ENCODE measurements at regions not wholly inside any gene's neighbourhood (a gene's known extent, or its start where the extent isn't known, plus 50 kb on each side); places are given as distances from the start of the nearest gene placed in this dataset.

DNA sequence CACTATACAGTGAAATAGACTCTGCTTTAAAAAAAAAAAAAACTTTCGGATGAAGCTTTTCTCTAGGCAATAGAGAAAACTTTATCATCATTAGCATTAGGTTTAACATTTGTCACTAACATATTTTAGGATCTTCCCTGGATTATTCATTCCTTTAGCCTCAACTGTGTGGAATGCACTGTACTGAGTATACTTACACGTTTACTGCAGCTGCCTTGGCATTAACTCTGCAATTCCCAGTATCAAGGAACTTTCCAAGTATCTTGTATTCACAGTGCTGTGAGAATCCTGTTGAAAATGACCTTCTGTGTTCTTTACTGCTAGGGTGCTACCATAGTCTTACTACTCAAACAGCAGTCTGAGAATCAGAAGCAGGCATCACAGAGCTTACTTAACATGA lies 328.2 kb upstream of the COL3A1 start:
- Histone ChIP-seq H3K27ac (ENCODE audit: low read depth, low read length) (no peak overlapping the region), H3K27me3 (ENCODE audit: control insufficient read depth, insufficient read depth, low read length) (no peaks in the 10 kb centered on the region), H3K4me3 (ENCODE audit: low read length) (no peak overlapping the region), H3K4me1 (ENCODE audit: control insufficient read depth, insufficient read depth, low read length) (no peaks in the 10 kb centered on the region), H3K9ac (ENCODE audit: low read length) (no peak overlapping the region), H3K36me3 (ENCODE audit: control insufficient read depth, insufficient read depth, low read length) (no peaks in the 10 kb centered on the region)

DNA sequence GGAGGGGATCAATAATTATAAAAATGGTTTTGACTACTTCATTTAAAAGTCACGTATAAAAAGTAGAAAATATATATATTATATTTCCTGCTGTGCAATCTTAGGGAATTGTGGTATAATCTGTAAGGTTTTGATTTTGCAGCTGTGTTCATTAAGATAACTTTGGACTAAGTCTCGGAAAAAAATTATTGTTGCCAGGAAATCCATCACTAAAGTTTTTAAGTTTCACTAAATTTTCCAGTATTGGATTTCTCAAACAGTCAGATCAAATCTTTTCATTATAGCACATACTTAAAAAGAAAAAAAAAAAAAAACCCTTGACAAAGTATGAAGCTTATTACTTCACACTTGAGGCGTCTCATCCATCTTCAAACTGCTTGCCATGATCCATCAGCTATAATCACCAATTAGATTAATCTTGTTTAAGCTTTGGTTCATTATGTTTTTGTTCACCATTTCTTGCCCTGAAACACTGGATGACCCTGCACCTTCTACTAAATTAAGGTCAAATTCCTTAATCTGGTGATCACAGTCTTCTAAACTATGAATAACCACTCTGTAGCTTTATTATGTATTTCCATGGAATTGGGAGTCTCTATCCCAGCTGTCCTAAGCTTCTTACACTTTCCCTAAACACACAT lies 326.6 kb upstream of the COL3A1 start:
- H3K27ac ChIP-seq (ENCODE audit: low read depth, low read length): no peak overlapping the region
- H3K36me3 ChIP-seq (ENCODE audit: control insufficient read depth, insufficient read depth, low read length): no peaks in the 10 kb centered on the region
- no peak overlapping the region for H3K4me3 ChIP-seq (ENCODE audit: low read length)
- no peaks in the 10 kb centered on the region for H3K4me1 ChIP-seq (ENCODE audit: control insufficient read depth, insufficient read depth, low read length)
- H3K9ac ChIP-seq (ENCODE audit: low read length): no peak overlapping the region
- no peaks in the 10 kb centered on the region for H3K27me3 ChIP-seq (ENCODE audit: control insufficient read depth, insufficient read depth, low read length)

DNA sequence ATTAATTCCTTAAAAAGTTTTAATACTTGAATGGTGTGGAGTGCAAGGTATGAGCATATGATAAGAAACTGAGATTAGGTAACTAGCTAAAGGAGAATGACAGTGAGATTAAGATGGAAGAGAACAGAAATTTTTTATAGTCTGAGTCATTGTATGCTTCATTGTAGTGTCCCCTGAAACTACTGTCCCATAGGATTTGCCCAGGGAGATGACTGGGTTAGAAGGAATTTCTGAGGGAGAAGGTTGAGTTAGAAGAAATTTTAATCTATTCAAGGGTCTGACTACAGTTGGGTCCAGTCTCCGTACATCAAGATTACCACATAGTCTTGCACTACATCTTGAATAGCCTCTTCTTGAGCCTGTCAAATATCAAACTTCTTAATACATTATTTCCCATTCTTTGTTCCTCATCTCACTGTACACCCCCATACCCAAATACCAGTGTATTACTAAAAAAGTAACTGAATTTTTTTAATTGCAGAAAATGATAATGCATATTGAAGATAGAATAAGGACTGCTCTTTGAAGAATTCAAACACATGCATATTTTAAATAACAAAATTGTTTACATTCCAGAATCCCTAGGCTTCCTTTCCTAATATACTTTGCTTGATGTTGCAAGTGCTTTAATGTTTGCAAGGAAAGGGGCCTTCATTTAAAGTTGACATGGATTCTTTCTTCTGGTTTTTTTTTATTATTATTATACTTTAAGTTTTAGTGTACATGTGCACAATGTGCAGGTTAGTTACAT lies 314.3 kb upstream of the COL3A1 start:
- Histone ChIP-seq H3K36me3 (ENCODE audit: control insufficient read depth, insufficient read depth, low read length) (no peaks in the 10 kb centered on the region), H3K4me3 (ENCODE audit: low read length) (no peak overlapping the region), H3K27ac (ENCODE audit: low read depth, low read length) (no peak overlapping the region), H3K27me3 (ENCODE audit: control insufficient read depth, insufficient read depth, low read length) (no peaks in the 10 kb centered on the region), H3K9ac (ENCODE audit: low read length) (no peak overlapping the region), H3K4me1 (ENCODE audit: control insufficient read depth, insufficient read depth, low read length) (peaks cover 5% of the 10 kb centered on the region)

DNA sequence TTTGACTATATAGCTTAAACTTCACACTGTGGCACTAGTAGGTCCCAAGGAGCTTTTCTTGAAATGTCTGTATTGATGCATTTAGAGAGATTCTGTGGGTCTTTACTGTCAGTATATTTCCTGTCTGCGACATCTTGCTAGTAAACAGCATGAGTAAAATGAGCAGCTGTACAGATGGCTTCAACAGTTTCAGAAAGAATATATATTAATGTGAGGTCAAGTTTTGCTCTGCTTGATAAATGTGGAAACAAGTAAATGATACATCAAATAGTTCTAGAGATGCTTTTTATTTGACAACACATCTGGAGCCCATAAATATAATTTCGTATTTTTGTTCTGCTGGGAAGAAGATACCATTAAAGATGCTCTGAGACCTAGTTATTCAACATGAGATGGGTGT lies 310.9 kb upstream of the COL3A1 start:
- Histone ChIP-seq H3K27ac (ENCODE audit: low read depth, low read length) (no peak overlapping the region), H3K4me1 (ENCODE audit: control insufficient read depth, insufficient read depth, low read length) (peaks cover 6% of the 10 kb centered on the region), H3K4me3 (ENCODE audit: low read length) (no peak overlapping the region), H3K27me3 (ENCODE audit: control insufficient read depth, insufficient read depth, low read length) (no peaks in the 10 kb centered on the region), H3K36me3 (ENCODE audit: control insufficient read depth, insufficient read depth, low read length) (no peaks in the 10 kb centered on the region), H3K9ac (ENCODE audit: low read length) (no peak overlapping the region)

DNA sequence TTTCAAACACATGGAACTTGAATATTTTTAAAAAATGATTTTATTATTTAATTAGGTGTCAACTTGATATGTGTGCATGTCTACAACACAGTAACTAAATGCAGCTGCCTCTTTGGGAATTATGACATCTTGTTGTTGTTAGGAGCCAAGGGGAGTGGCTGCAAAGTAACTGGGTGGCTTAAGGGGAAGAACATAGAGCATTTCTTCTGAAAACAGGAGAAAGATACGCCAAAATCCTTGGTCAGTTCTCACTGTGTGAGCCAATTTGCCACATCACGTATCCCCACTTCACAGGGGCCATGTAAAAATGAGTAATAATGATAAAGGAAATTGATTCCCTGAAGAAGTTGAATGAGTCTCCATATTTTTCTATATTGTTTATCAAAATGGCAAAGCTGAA lies 309.8 kb upstream of the COL3A1 start:
- peaks cover 6% of the 10 kb centered on the region for H3K4me1 ChIP-seq (ENCODE audit: control insufficient read depth, insufficient read depth, low read length)
- H3K27me3 ChIP-seq (ENCODE audit: control insufficient read depth, insufficient read depth, low read length): no peaks in the 10 kb centered on the region
- no peak overlapping the region for H3K4me3 ChIP-seq (ENCODE audit: low read length)
- no peaks in the 10 kb centered on the region for H3K36me3 ChIP-seq (ENCODE audit: control insufficient read depth, insufficient read depth, low read length)
- no peak overlapping the region for H3K27ac ChIP-seq (ENCODE audit: low read depth, low read length)
- no peak overlapping the region for H3K9ac ChIP-seq (ENCODE audit: low read length)

DNA sequence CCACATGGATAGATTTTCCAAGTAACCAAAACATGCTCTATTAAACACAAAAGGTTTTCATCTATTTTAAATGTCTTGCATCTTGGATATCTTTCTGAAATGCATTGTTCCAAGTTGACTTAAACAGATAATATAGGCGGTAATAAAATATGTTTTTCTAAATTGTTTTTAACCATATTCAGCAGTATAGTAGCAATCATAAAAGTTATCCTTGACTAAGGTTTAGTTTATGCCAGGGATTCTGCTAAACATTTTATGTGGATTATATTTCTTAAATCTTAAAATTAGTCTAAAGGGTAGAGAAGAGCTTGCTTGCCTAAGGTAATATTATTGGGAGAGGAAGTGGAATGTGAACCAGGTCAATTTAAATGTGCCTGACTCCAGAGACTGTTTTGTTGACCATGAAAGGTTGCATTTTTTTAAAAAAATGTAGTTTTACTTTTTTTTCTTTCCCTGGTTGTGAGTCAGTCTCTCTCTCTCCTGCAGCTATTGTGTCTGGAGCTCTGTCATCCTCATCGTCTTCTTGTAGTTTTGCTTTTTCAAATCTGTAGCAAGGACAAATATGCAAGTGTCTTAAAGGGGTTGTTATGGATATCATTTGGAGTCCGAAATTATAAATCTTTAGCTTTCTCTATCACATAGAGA lies 309.1 kb upstream of the COL3A1 start:
- no peak overlapping the region for H3K4me3 ChIP-seq (ENCODE audit: low read length)
- no peaks in the 10 kb centered on the region for H3K36me3 ChIP-seq (ENCODE audit: control insufficient read depth, insufficient read depth, low read length)
- no peaks in the 10 kb centered on the region for H3K27me3 ChIP-seq (ENCODE audit: control insufficient read depth, insufficient read depth, low read length)
- no peak overlapping the region for H3K9ac ChIP-seq (ENCODE audit: low read length)
- no peak overlapping the region for H3K27ac ChIP-seq (ENCODE audit: low read depth, low read length)
- H3K4me1 ChIP-seq (ENCODE audit: control insufficient read depth, insufficient read depth, low read length): peaks cover 6% of the 10 kb centered on the region

DNA sequence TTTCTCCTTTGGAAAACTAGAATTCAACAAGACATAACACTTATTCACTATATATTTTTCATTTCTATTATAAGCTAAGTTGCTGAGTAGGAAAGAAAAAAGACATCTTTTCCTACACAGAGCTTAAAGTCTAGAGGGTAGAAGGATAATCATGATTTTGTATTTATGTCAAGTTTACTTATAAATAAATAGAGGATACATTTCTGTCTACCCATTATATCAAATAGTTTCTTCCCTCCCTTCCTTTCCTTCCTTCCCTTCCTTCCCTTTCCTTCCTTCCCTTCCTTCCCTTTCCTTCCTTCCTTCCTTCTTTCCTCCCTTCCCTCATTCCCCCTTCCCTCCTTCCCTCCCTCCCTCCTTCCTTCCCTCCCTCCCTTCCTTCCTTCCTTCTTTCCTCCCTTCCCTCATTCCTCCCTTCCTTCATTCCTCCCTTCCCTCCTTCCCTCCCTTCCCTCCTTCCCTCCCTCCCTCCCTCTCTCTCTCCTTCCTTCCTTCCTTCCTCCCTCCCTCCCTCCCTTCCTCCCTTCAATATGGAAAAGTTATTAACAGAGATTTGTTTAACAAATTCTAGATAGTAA lies 308.4 kb upstream of the COL3A1 start:
- Histone ChIP-seq H3K36me3 (ENCODE audit: control insufficient read depth, insufficient read depth, low read length) (no peaks in the 10 kb centered on the region), H3K9ac (ENCODE audit: low read length) (no peak overlapping the region), H3K27ac (ENCODE audit: low read depth, low read length) (no peak overlapping the region), H3K4me1 (ENCODE audit: control insufficient read depth, insufficient read depth, low read length) (peaks cover 6% of the 10 kb centered on the region), H3K4me3 (ENCODE audit: low read length) (no peak overlapping the region), H3K27me3 (ENCODE audit: control insufficient read depth, insufficient read depth, low read length) (no peaks in the 10 kb centered on the region)

DNA sequence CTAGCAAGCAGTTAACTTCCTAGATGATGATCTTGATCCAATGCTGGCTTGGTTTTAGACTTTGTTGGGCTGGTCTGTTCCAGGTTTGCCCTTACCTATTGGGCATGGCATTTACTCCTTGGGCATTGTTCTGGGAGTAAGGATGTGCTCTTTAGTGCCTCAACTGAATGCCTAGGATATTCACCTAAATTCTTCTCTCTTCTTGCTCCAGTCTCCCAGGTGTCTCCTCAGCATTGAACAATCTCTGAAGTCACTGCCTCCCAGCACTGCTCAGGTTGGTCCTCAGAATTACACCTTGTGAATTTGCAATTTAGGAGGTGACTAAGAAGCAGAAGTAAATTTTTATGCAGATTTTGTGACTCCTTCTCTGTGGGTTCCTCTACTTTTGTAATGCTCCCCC lies 307.7 kb upstream of the COL3A1 start:
- peaks cover 6% of the 10 kb centered on the region for H3K4me1 ChIP-seq (ENCODE audit: control insufficient read depth, insufficient read depth, low read length)
- no peaks in the 10 kb centered on the region for H3K36me3 ChIP-seq (ENCODE audit: control insufficient read depth, insufficient read depth, low read length)
- no peaks in the 10 kb centered on the region for H3K27me3 ChIP-seq (ENCODE audit: control insufficient read depth, insufficient read depth, low read length)
- H3K4me3 ChIP-seq (ENCODE audit: low read length): no peak overlapping the region
- H3K27ac ChIP-seq (ENCODE audit: low read depth, low read length): no peak overlapping the region
- H3K9ac ChIP-seq (ENCODE audit: low read length): no peak overlapping the region

DNA sequence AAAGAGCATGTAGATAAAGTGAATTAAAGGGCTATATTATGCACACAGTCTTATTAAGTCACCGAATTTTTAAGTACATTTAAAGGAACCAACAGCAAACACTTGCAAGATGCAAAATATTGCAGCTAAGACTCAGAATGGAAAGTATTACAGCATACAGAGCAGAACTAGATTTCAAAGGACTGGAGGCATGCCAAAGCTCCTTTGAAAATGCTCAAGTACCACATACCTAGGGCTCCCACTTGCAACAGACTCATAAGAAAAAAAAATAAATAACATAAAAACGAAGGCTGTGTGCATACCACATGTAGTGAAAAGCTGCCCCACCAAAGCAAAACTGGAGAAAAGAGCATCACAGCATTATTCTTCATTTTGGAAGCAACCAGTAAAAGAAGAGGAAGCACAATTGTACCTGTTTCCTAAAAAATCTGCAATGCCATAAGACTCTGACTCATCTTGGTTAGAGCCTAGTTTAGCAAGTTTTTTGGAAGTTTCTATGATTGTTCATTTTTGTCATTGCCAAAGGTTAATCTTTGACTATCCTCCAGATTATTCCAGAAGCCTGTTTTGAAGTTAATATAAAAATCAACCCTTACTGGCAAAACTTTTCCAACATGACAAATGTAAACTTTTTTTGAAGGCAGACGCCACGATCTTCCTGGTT lies 306.0 kb upstream of the COL3A1 start:
- Histone ChIP-seq H3K27me3 (ENCODE audit: control insufficient read depth, insufficient read depth, low read length) (no peaks in the 10 kb centered on the region), H3K36me3 (ENCODE audit: control insufficient read depth, insufficient read depth, low read length) (no peaks in the 10 kb centered on the region), H3K4me1 (ENCODE audit: control insufficient read depth, insufficient read depth, low read length) (peaks cover 6% of the 10 kb centered on the region), H3K27ac (ENCODE audit: low read depth, low read length) (no peak overlapping the region), H3K9ac (ENCODE audit: low read length) (no peak overlapping the region), H3K4me3 (ENCODE audit: low read length) (no peak overlapping the region)

DNA sequence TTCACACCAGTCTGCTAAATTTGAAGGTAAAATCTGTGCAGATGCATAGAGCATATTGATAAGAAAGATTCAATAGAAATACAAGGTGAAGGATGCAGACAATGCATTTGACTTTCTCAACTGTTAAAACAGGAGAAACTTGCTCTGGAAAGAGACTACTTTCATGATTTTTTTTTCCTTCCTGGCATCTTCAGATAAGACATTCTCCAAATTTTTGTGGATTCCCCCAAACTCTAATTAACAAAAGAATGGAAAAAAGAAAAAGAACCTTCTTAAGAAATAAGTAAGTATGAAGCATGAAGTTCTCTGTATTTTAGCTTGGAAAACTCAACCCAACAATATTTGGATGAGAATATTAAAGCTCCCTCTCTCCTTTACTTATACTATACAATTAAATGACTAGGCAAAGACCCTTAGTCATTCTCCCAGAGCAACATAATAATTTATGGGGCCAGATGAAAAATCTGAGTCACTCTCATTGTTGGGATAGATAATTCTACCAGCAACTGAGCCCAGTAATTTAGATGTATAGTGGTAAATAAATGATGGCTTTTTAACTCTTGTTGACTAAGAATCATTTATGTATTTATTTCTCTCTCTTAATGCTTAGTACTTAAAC lies 298.7 kb upstream of the COL3A1 start:
- Histone ChIP-seq H3K36me3 (ENCODE audit: control insufficient read depth, insufficient read depth, low read length) (no peaks in the 10 kb centered on the region), H3K27me3 (ENCODE audit: control insufficient read depth, insufficient read depth, low read length) (no peaks in the 10 kb centered on the region), H3K9ac (ENCODE audit: low read length) (no peak overlapping the region), H3K4me3 (ENCODE audit: low read length) (no peak overlapping the region), H3K27ac (ENCODE audit: low read depth, low read length) (no peak overlapping the region), H3K4me1 (ENCODE audit: control insufficient read depth, insufficient read depth, low read length) (no peaks in the 10 kb centered on the region)

DNA sequence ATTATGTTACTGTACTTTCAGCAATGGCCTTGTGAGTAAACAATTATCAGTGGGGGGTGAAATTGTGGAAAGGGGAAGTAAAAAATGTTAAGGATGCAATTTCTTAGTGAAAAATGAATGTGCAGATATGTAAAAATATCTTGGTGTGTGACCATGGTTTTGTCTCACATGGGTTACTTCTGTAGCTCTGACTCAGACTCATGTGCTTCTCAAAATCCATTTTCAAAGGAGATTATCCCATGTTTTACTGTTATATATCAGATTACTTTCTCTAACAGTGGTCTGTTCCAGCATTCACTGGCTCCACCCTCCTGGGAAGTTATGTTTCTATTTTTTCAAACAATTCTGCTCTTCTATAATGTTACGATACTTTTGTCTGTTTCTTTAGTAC lies 298.2 kb upstream of the COL3A1 start:
- no peak overlapping the region for H3K27ac ChIP-seq (ENCODE audit: low read depth, low read length)
- no peak overlapping the region for H3K4me3 ChIP-seq (ENCODE audit: low read length)
- no peaks in the 10 kb centered on the region for H3K27me3 ChIP-seq (ENCODE audit: control insufficient read depth, insufficient read depth, low read length)
- no peak overlapping the region for H3K9ac ChIP-seq (ENCODE audit: low read length)
- H3K36me3 ChIP-seq (ENCODE audit: control insufficient read depth, insufficient read depth, low read length): no peaks in the 10 kb centered on the region
- H3K4me1 ChIP-seq (ENCODE audit: control insufficient read depth, insufficient read depth, low read length): no peaks in the 10 kb centered on the region

DNA sequence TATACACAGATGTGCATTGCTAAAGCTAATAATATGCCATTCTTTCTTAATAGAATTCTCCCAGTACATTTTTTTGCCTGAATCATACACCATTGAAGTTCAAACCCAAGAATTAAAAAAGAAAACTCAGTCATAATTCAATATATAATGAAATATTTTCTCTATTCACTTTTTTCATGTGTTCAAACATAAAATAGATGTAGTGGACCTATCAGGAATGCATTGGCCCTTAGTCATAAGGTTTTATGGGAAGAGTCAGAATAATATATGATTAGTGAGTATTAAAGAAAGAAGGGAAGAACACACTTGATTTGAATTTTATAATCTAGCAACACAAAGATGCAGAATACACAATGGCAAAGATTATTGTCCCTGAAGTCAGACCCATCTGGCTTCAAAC lies 297.0 kb upstream of the COL3A1 start:
- Histone ChIP-seq H3K36me3 (ENCODE audit: control insufficient read depth, insufficient read depth, low read length) (no peaks in the 10 kb centered on the region), H3K4me3 (ENCODE audit: low read length) (no peak overlapping the region), H3K4me1 (ENCODE audit: control insufficient read depth, insufficient read depth, low read length) (no peaks in the 10 kb centered on the region), H3K9ac (ENCODE audit: low read length) (no peak overlapping the region), H3K27me3 (ENCODE audit: control insufficient read depth, insufficient read depth, low read length) (no peaks in the 10 kb centered on the region), H3K27ac (ENCODE audit: low read depth, low read length) (no peak overlapping the region)
